GM12892 (cell line): ENCODE measurements at regions not wholly inside any gene's neighbourhood (a gene's known extent, or its start where the extent isn't known, plus 50 kb on each side); places are given as distances from the start of the nearest gene placed in this dataset.

Source experiments
- POLR2A ChIP-seq: IDR thresholded peaks from 2 replicates; pipeline ENCODE4 v1.6.1; 2011; ENCODE audit warnings: low read depth, low read length, control low read depth
- TAF1 ChIP-seq: IDR thresholded peaks from 2 replicates; pipeline ENCODE4 v1.6.1; 2011; ENCODE audit warnings: low read depth, mild to moderate bottlenecking, control low read depth, low read length, borderline replicate concordance

- TF ChIP-seq TAF1: no peak
- TF ChIP-seq POLR2A: no peak
Observed at GRCh38 chr2:129722306-129723019, 257.0 kb upstream of the RAB6C start.
